GM19455 (cell line): ENCODE measurements at regions not wholly inside any gene's neighbourhood (a gene's known extent, or its start where the extent isn't known, plus 50 kb on each side); places are given as distances from the start of the nearest gene placed in this dataset.
"Not testable (repeated sequence)": the region's sequence is repeated elsewhere in the genome, so short reads cannot be mapped to it uniquely, and the experiment has no call there.

ENCODE experiments used
- ATAC-seq: cut with Tn5 transposase; IDR thresholded peaks from one replicate; pipeline ENCODE4 v1.9.1; 2021; ENCODE audit not compliant: unreplicated experiment

- ATAC-seq: no peak
These were observed 451.3 kb upstream of the MBL2 start for GRCh38 chr10:53223851-53224250.

GRCh38 chr10:53222806-53223205, 450.2 kb upstream of the MBL2 start:
- ATAC-seq: no peak

GRCh38 chr10:53209944-53210611, 437.5 kb upstream of the MBL2 start:
- no peak for ATAC-seq

- ATAC-seq: no peak
These were observed 411.1 kb upstream of the MBL2 start for GRCh38 chr10:53183733-53184132.

GRCh38 chr10:53177468-53177867, 404.9 kb upstream of the MBL2 start:
- no peak for ATAC-seq

GRCh38 chr10:53166325-53166724, 393.7 kb upstream of the MBL2 start:
- ATAC-seq: no peak

GRCh38 chr10:53162856-53163255, 390.3 kb upstream of the MBL2 start:
- no peak for ATAC-seq

GRCh38 chr10:53161231-53161630, 388.6 kb upstream of the MBL2 start:
- ATAC-seq: no peak

- not testable (repeated sequence) for ATAC-seq
These were observed 383.1 kb upstream of the MBL2 start for GRCh38 chr10:53155674-53156073.

GRCh38 chr10:53153831-53154230, 381.2 kb upstream of the MBL2 start:
- no peak for ATAC-seq

- ATAC-seq: no peak
These were observed 367.9 kb upstream of the MBL2 start for GRCh38 chr10:53140506-53140905.

- no peak for ATAC-seq
These were observed 363.3 kb upstream of the MBL2 start for GRCh38 chr10:53135897-53136253.

- no peak for ATAC-seq
These were observed 362.8 kb upstream of the MBL2 start for GRCh38 chr10:53135213-53135896.

GRCh38 chr10:53134050-53134449, 361.5 kb upstream of the MBL2 start:
- ATAC-seq: no peak

- ATAC-seq: no peak
These were observed 357.8 kb upstream of the MBL2 start for GRCh38 chr10:53130337-53130736.

- no peak for ATAC-seq
These were observed 355.1 kb upstream of the MBL2 start for GRCh38 chr10:53127686-53128085.

GRCh38 chr10:53123311-53123710, 350.7 kb upstream of the MBL2 start:
- no peak for ATAC-seq

GRCh38 chr10:53122281-53122680, 349.7 kb upstream of the MBL2 start:
- no peak for ATAC-seq

- no peak for ATAC-seq
These were observed 343.1 kb upstream of the MBL2 start for GRCh38 chr10:53115660-53116059.

GRCh38 chr10:53111529-53111928, 338.9 kb upstream of the MBL2 start:
- ATAC-seq: no peak

GRCh38 chr10:53109320-53109719, 336.7 kb upstream of the MBL2 start:
- no peak for ATAC-seq

- ATAC-seq: no peak
These were observed 335.8 kb upstream of the MBL2 start for GRCh38 chr10:53108317-53108934.
